CD4-positive, alpha-beta T cell treated with Interleukin-6 for 4 hours (primary cell): ENCODE measurements at regions not wholly inside any gene's neighbourhood (a gene's known extent, or its start where the extent isn't known, plus 50 kb on each side); places are given as distances from the start of the nearest gene placed in this dataset.
"Not testable (repeated sequence)": the region's sequence is repeated elsewhere in the genome, so short reads cannot be mapped to it uniquely, and the experiment has no call there.

Experiments
- DNase-seq: peaks from one replicate; pipeline ENCODE4 v3.0.0-alpha.2; 2020; ENCODE audit warnings: mixed read lengths

- no peak for DNase-seq
These were observed 59.2 kb downstream of the EMX2 start for GRCh38 chr10:117601716-117602115.

GRCh38 chr10:117603081-117603480 lies 60.5 kb downstream of the EMX2 start:
- DNase-seq: no peak

GRCh38 chr10:117603726-117604125 lies 61.2 kb downstream of the EMX2 start:
- no peak for DNase-seq

- no peak for DNase-seq
These were observed 66.7 kb downstream of the EMX2 start for GRCh38 chr10:117609095-117609795.

GRCh38 chr10:117609796-117610170 lies 67.2 kb downstream of the EMX2 start:
- no peak for DNase-seq

- DNase-seq: no peak
These were observed 67.8 kb downstream of the EMX2 start for GRCh38 chr10:117610321-117610720.

GRCh38 chr10:117612113-117612512 lies 69.6 kb downstream of the EMX2 start:
- DNase-seq: no peak

- no peak for DNase-seq
These were observed 73.1 kb downstream of the EMX2 start for GRCh38 chr10:117615649-117616048.

GRCh38 chr10:117616179-117616578 lies 73.6 kb downstream of the EMX2 start:
- no peak for DNase-seq

GRCh38 chr10:117617086-117617485 lies 74.5 kb downstream of the EMX2 start:
- no peak for DNase-seq

- DNase-seq: no peak
These were observed 75.1 kb downstream of the EMX2 start for GRCh38 chr10:117617659-117618058.

- no peak for DNase-seq
These were observed 76.7 kb downstream of the EMX2 start for GRCh38 chr10:117619223-117619622.

GRCh38 chr10:117619707-117620405 lies 77.3 kb downstream of the EMX2 start:
- DNase-seq: no peak

GRCh38 chr10:117621196-117621595 lies 78.7 kb downstream of the EMX2 start:
- DNase-seq: no peak

GRCh38 chr10:117621795-117622420 lies 79.4 kb downstream of the EMX2 start:
- DNase-seq: no peak

- no peak for DNase-seq
These were observed 80.1 kb downstream of the EMX2 start for GRCh38 chr10:117622471-117623184.

GRCh38 chr10:117626228-117626627 lies 83.7 kb downstream of the EMX2 start:
- DNase-seq: no peak

GRCh38 chr10:117627561-117627960 lies 85.0 kb downstream of the EMX2 start:
- DNase-seq: no peak

GRCh38 chr10:117629717-117630116 lies 87.2 kb downstream of the EMX2 start:
- not testable (repeated sequence) for DNase-seq

GRCh38 chr10:117631276-117632145 lies 89.0 kb downstream of the EMX2 start:
- DNase-seq: no peak

- DNase-seq: no peak
These were observed 89.9 kb downstream of the EMX2 start for GRCh38 chr10:117632406-117632805.

GRCh38 chr10:117635826-117636225 lies 93.3 kb downstream of the EMX2 start:
- DNase-seq: no peak
